IMR-90 (cell line): ENCODE measurements at regions not wholly inside any gene's neighbourhood (a gene's known extent, or its start where the extent isn't known, plus 50 kb on each side); places are given as distances from the start of the nearest gene placed in this dataset.

Source experiments
- MXI1 ChIP-seq: IDR thresholded peaks from 2 replicates; pipeline ENCODE4 v1.6.1; 2012; ENCODE audit warnings: low read depth, mild to moderate bottlenecking, low read length, moderate library complexity, borderline replicate concordance
- TF ChIP-seq, protein P1 (sequence below): conservative IDR thresholded peaks from 2 replicates; pipeline ENCODE4 v1.5.1; 2012; ENCODE audit warnings: mild to moderate bottlenecking, low read depth, low read length, improper control_type of control experiment

DNA sequence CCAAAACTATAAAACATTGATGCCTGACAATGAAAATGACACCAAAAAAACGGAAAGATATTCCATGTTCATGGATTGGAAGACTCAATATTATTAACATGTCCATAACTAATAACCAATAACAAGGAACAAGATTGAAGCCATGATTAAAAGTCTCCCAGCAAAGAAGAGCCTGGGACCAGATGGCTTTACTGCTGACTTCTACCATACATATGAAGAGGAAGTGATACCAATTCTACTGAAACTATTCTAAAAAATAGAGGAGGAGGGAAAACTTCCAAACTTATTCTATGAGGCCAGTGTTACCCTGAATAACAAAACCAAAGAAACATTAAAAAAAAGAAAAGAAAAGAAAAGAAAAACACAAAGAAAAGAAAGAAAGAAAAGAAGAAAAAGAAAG is 54.6 kb upstream of the ATF7IP start:
- TF ChIP-seq, protein P1, sequence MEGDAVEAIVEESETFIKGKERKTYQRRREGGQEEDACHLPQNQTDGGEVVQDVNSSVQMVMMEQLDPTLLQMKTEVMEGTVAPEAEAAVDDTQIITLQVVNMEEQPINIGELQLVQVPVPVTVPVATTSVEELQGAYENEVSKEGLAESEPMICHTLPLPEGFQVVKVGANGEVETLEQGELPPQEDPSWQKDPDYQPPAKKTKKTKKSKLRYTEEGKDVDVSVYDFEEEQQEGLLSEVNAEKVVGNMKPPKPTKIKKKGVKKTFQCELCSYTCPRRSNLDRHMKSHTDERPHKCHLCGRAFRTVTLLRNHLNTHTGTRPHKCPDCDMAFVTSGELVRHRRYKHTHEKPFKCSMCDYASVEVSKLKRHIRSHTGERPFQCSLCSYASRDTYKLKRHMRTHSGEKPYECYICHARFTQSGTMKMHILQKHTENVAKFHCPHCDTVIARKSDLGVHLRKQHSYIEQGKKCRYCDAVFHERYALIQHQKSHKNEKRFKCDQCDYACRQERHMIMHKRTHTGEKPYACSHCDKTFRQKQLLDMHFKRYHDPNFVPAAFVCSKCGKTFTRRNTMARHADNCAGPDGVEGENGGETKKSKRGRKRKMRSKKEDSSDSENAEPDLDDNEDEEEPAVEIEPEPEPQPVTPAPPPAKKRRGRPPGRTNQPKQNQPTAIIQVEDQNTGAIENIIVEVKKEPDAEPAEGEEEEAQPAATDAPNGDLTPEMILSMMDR = no peak
- TF ChIP-seq MXI1 = no peak
